ENCODE measurements at regions not wholly inside any gene's neighbourhood (a gene's known extent, or its start where the extent isn't known, plus 50 kb on each side); places are given as distances from the start of the nearest gene placed in this dataset.

GRCh38 chr17:68657166-68657565 is 56.0 kb upstream of the FAM20A start:
- Histone ChIP-seq H3K4me3 (replicated peaks; ENCODE audit: low read depth, low read length) (no peak overlapping the region), H3K36me3 (ENCODE audit: control insufficient read depth, insufficient read depth, low read length) (no peaks in the 10 kb centered on the region), H3K27me3 (replicated peaks; ENCODE audit: control insufficient read depth, insufficient read depth, low read length) (no peaks in the 10 kb centered on the region)
- DNase-seq (ENCODE audit: extremely low read depth, insufficient read length) = no peak
- no peak for TF ChIP-seq CTCF (IDR thresholded peaks at IDR 0.05; ENCODE audit: insufficient read depth, low read length, poor library complexity, severe bottlenecking)

- Histone ChIP-seq H3K27me3 (replicated peaks; ENCODE audit: control insufficient read depth, insufficient read depth, low read length) (no peaks in the 10 kb centered on the region), H3K4me3 (replicated peaks; ENCODE audit: low read depth, low read length) (no peak overlapping the region)
Observed at GRCh38 chr17:68656666-68657065, 55.5 kb upstream of the FAM20A start.

More at GRCh38 chr17:68656666-68657065, 55.5 kb upstream of the FAM20A start:
- no peaks in the 10 kb centered on the region for H3K36me3 ChIP-seq (ENCODE audit: control insufficient read depth, insufficient read depth, low read length)
- TF ChIP-seq CTCF (IDR thresholded peaks at IDR 0.05; ENCODE audit: insufficient read depth, low read length, poor library complexity, severe bottlenecking) = no peak
- DNase-seq (ENCODE audit: extremely low read depth, insufficient read length) = no peak
